GM19240 (cell line): ENCODE measurements at regions not wholly inside any gene's neighbourhood (a gene's known extent, or its start where the extent isn't known, plus 50 kb on each side); places are given as distances from the start of the nearest gene placed in this dataset.

Source experiments
- DNase-seq: peaks from one replicate; pipeline ENCODE4 v3.0.0; 2011; ENCODE audit warnings: low spot score; ENCODE audit not compliant: insufficient read length

DNA sequence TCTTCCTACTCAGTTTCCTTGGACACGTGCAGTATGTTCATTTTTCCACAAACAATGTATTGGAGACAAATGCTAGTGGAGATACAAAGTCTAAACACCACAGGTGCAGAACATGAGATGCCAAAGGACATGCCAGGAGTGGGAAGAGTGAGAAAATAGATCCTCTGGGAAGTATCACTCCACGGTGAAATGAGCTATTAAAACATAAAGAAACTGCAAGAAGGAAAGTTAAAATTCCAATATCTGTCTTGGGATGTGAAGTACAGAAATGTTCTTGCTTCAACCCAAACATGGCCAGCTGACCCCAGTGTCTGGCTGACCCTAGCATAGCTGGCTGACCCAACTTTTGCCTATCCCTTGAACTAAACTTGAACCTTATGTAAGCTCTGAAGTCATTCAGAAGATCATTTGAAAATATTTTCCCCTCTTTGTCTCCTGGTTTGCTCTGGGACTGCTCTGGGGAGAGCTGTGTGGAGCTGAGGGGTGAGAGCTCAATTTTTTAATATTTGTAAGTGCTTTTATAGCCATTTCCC lies 59.5 kb downstream of the FZD1 start:
- no peak for DNase-seq

DNA sequence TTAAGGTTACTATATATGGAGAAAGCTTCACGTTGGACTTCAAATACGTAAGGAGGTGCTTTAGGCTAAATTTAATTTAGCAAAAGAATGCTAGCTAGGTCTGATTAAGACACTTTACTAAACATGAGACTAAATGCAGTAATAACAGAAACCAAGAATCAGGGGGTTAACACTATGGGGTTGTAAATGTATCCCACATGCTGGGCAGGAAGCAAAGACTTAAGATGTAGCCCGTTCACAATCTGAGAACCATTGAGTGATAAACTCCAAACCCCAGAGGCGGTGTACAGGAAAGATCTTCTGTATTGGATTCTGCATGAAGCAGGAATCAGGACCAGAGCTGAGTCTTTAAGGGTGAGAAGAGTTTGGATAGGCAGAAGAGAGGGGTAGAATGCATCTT lies 60.4 kb downstream of the FZD1 start:
- no peak for DNase-seq

DNA sequence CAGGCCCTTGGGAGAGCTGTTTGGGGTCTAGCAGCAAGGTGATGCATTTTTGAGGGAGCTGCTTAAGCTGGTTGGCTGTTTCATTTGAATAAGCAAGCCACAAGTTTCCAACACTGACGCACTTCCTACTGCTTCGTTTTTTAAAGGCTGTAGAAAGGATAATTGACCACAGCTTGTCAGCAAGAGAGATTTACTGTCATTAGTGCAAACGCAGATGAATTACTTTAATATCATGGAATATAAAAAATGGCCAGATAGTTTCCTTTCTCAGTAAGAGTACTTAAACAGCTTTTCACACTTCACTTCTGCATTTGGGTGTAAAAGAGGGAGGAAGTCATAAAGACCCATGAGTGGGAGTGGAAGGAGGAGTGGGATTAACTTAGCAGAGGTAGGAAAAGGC lies 61.5 kb downstream of the FZD1 start:
- DNase-seq: no peak

DNA sequence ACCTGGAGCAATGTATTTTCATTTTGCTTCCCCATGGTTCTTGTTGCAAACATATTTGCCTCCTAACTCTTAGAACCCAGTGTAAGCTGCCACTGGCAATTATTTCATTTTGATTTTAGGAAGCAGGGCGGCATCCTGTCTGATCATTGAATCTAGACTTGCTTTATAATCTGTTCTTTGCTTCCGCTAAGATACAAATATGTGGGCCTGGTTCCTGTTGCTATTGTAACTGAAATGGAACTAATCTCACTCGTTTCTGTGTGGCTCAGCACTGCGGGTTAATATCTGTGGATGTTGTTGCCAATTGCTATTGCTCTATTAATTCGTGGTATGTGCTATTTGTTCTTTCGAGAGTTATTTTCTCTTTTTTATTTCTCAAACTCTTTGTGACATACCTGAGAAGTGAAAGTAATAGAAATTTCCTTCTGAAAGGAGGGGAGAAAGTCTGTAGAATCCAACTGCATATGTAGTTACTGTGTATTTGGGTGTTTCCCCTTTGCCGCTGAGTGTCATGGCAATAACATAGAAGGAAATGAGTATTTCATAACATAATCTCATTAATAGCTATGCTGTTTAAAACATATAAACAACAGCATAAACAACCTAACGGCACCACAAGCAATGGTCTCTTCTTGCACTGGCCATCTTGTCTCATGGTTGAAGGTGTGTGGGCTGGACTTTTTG lies 62.4 kb downstream of the FZD1 start:
- DNase-seq: no peak

DNA sequence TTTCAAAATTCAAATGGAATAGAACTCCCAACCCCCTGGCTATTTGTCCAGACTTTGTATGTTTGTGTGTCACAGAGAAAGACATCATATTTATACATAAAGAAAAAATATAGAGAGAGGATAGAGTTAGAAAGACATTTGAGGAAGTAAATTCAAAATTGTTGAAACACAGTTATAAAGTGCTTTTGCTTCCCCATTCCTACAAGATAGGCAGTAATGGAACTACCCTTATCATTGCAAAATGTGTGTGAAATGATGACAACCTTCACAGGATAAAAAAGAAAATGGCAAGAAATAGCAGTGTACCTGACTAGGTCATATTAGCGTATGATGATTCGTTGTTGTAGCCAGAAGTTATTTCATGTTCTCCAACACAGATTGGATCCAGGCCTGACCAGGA lies 63.1 kb downstream of the FZD1 start:
- no peak for DNase-seq

DNA sequence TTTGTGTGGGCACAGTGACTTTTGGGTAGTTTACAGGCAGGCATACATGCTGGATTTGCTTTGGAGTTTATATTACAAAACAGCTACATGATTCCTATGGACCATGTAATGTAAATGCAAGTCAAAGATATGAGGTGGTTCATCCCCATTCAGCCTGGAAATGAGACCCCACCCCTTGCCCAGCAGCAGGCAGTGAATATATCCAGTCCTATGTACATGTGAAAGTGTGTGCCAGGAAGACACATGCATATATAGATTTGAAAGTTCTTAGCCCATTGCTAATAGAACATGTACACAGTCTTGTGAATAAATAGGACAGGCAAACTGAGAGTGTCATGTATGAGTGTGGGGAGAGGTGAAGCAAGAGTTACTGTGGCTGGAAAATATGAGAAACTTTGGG lies 65.3 kb downstream of the FZD1 start:
- no peak for DNase-seq

DNA sequence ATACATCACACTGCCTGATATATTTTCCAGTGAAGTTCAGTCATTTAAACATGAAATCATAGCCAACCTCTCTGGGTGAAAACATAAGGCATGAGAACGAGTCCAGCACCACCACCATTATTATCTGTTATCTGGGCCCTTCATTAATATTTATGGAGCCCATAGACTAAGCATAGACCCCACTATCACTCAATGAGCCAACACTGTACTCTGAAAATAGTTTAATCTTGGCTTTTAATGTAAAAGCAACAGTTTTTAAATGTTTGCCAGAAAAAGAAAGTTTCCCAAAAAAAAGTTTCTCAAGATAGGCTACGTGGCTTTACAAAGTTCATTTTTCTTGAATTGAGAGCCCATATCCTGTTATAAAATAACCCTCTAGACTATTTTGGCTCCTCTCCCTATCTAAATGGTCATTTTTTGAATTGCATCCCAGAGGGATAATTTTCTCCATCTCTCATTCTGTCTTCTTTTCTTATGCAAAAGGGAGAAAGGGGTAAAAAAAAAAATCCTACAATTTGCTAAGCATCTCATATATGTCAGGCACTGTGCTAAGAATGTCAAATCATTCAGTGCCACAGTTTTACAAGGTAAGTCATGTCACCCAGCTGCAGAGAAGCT lies 66.1 kb downstream of the FZD1 start:
- no peak for DNase-seq

DNA sequence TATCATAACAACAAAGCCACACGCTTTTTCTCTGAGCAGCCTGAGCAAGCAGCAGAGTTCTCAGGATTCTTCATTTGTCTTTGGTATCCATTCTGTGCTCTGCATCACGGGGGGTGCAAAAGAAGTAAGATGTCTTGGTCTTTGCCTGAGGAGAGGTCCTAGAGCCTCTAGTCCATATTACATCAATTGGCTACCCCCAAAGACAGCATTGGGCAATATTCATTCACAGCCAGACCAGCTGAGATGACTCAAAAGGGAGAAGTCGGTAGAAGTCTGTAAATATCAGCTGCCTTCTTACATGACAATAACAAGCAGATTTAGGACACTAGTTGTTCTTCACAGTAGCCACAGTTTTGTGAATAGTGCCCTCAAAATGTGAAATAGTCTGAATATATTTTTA lies 66.6 kb downstream of the FZD1 start:
- no peak for DNase-seq

DNA sequence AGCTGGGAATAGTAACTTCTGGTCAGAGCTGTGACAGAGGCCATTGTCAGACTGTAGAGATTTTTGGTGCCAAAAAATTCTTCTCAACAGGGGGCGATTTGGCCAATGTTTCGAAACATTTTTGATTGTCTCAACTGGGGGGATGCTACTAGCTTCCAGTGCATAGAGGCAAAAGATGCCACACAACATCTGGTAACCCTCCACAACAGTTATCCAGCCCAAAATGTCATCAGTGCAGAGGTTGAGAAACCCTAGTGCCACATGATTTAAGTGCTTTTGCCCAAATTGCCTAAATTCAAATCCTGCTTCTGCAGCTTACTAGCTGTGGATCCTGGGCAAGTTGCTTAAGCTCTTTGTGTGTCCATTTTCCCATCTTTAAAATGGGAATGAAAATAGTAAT lies 71.9 kb downstream of the FZD1 start:
- DNase-seq: no peak

DNA sequence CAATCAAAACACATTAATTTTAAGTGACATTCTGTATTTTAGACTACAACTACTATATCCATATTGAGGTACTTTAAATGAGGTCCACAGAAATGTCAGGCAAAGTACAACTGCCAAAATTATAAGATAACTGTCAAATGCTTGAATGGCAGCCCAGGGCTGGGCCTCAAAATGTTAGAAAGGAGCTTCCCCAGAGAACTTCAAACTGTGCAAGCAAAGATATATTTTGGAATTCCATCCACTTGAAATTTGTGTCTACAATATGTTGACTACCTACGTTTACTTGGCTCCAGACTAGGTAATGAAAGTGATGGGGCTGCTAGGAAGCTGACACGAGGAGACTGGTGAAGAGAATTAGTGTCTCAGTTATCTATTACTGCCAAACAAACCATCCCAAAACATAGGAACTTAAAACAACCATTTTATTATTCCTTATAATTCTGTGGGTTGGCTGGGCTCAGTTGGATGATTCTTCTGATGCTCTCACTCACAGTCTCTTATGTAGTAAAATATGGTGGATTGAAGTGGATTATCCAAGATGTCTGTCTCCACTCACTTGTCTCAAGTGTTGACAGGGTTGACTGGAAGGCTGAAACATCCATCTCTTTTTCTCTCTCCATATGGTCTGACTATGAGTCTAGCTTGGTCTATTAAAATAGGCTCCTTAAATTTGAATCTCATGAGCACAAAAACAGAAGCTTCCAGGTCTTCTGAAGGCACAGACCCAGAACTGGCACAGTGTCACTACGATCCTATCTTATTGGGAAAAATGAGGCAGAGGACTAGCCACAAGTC lies 74.2 kb downstream of the FZD1 start:
- DNase-seq: no peak

DNA sequence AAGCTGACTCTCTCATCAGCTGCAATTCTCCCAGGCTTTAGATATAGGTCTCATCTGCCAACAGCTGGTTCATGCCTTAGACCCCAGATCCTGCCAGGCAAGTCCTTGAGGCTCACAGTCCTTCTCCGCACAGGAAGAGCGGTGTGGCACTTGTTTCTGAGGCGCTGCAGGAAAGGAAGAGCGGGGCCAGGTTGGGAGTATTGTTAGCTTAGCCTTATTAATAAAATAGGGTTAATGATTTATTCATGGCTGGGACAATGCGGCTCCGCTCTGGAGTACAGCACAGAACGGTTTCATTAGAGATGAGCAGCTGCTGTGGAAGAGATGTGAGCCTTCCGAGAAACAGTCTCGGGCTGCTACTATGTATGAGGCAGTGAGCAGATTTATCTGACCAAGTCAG lies 78.1 kb downstream of the FZD1 start:
- no peak for DNase-seq

DNA sequence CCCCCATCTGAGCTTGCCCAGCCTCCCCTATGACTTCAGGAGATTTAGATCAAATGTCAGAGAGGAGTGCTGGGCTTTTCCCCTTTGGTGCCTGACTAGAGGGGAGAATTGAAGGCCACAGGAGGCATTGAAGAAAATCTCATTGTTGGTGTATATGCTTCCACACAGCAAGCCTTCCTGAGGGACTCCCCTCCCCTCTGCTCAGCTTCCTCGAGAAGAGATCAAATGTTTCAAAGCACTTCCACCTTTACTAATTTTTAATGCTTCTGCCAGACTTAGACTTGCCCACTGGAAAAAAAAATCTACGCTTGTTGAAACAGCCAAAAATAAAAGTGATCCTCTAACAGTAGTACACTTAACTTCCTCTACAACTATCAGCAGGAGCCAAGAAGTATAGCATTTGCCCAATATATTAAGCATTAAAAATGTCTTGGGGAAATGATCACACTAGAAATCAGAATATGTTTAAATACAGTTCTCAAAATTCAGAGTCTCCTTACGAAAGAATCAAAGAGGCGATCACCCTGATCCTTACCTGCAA lies 79.3 kb downstream of the FZD1 start:
- DNase-seq: no peak

DNA sequence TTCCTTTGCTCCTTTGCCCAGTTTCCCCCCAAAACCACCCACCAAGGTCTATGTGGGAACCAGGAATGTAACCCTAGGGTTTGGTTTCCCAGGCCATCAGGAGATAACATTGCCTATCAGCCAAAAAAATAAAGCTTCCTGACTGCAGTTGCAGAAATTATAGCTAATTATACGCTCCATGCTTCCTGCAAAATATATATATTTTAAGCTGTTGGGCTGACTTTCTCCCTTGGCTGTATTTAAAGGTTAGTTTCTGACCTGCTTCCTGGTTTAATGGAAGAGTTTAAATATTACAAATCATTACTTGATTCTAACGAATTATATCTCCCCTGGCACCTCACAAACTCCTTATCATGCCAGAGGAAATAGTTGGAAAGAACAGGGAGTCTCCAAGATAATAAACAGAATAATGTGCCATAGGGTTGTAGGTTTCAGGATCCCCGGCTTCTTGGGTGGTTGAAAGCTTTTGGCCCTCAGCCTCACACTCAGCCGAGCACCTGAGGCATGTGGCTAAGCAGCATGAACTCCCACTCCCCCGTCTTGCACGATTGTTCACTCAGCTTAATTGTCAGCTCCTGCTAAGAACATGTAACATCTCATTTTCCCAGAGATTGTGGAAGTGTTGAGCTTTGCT lies 79.9 kb downstream of the FZD1 start:
- no peak for DNase-seq

DNA sequence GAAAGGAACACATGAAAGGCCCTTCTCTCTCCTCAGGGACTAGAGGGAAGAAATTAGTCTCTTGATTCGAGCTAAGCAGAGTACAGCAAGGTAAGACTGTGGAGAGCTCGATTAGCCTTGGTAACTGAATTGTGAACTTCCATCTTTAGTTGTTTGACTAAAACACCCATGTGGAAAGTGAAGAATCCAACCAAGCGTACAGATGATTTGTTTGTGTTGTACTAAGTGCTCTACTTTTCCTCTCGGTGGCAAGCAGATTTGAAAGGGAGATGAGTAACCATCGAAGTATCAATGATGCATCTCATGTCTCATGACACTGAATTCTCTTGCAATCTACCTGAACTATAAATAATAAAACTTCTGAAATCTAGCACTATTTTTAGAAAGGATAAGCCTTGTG lies 80.7 kb downstream of the FZD1 start:
- no peak for DNase-seq

DNA sequence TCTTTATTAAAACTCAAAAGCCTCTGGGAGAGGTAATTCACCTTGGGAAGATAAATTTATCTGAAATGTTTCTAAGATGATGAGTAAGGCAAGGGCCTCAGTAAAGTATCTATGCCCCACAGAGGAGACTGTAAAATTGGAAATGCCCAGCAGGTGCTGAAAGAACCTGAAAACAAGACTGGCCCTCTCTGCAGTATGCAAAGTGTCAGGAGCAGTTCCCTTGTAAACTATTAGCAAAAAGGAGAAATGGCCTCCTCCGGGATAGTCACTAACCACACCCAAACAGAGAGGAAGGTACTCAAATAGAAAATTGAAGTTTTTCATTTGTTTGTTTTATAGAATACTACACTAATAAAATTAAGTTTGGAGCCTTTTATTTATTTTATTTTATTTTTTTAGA lies 81.2 kb downstream of the FZD1 start:
- DNase-seq: peak; percentile 5

DNA sequence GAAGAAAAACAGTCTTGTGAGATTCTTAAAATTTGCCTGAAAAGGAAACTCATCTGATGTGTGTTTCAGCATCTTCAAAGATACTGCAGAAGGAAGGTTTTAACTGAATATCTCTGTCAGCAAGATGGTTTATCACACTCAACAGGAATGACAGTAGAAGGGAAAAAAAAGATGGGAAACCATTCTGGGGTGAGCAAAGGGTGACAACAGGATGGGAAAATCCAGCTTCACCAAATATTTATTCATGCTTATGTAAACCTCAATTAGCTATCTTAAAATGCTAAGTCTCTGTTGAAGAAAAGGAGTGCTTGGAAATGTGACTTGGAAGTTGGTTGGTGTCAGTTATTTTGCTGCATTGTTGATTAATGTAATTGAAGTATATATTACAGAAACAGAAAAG lies 82.2 kb downstream of the FZD1 start:
- no peak for DNase-seq

DNA sequence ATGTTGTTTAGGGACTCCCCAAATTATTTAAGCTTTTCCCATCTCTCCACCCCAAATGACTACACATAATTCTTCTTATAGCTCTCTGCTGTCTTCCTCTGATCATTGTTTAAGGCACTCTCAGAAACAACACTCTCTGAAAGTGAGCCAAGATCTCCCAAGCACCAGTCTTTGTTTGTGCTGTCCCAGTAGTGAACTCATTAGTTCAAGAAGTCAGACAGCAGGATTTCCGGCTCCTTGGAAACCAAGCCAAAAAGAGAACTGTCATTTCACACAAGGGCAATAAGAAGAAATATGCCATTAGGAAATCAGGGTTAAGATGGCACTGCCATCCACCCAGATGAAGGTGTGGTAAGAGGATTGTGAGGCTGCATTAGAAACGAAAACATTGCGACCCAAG lies 83.1 kb downstream of the FZD1 start:
- no peak for DNase-seq

DNA sequence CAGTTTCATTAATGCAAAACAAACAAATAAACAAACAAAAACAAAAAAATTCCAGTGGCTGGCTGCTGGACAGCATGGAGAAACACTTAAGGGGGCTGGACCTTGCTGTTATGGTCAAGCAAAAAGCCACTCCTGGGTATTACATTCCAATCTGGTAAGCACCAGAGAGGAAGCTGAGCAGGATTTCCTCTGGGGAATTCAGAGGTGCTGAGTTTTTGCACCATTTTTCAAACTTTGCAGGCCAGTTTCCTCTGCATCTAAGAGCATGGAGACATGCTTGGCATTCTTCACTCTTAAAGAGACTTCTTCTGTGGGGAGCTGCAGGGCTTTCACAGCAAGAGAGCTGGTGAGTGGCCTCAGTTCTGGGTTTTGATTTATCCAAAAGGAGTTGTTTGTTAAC lies 84.5 kb downstream of the FZD1 start:
- no peak for DNase-seq

DNA sequence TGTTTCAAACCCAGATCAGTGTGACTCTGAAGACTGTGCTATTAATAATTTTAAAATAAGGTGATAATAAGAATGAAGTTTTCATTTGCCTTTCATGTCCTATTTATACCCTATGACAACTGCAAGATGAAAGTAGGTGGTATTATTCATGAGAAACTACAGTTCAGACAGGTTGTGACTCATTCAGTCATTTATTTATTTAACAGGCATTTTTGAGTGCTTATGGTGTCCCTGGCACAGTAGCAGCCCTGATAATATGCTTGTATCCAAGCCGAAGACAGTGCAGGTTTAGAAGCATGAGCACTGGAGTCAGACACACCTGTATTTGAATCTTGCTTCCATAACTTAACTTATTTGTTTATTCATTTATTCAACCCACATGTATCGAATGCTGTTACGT lies 87.1 kb downstream of the FZD1 start:
- no peak for DNase-seq

DNA sequence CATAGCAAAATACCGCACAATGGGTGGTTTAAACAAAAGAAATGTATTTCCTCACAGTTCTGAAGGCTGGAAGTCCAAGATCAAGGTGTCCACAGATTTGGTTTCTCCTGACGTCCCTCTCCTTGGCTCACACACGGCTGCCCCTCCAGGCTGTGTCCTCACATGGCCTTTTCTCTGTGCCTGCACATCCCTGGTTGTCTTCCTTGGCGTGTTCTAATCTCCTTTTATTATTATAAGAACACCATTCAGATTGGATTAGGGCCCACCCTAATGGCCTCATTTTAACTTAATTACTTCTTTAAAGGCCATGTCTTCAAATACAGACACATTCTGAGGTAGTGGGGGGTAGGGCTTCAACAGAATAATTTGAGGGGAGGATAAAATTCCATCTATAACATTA lies 87.9 kb downstream of the FZD1 start:
- DNase-seq: no peak

DNA sequence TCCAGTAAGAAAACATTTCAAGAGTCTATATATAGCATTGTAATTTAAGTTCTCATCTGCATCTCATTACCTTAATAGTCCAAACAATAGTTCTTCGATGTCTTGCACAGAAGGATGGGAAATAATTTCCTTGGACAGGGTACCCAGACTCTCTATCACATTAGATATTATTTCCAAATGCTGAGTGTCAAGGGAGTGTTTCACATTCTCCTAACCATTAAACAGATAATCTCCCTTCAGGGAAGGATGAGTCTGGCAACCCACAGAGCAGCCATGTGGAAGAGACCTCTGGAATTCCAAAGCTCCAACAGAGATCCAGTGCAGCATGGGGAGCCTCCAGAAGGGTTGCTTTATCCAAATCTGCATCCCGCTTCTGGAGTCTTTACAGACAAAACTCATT lies 89.6 kb downstream of the FZD1 start:
- DNase-seq: no peak
